ENCODE measurements at regions not wholly inside any gene's neighbourhood (a gene's known extent, or its start where the extent isn't known, plus 50 kb on each side); places are given as distances from the start of the nearest gene placed in this dataset.

DNA sequence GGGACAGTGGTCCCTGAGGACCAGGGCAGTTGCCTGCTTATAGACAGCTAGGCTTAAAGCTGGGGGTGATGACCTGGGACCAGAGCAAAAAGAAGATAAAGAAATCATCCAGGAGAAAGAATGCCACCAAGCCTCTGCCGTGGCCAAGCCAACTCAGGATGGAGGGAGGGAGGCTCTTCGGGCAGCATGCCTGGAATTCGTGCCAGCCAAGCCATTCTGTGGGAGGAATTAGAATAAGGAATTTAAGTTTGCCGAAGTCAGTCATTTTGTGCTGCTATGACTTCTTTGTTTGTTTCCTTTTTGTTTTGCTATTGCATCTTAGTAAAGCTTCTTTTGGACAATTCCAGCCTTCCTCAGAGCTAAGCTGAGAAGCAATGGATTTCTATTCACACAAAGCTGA, 124.1 kb downstream of the EN1 start:
- no peaks in the 10 kb centered on the region for H3K9me3 ChIP-seq (ENCODE audit: control insufficient read depth in 1 of 2, low read length in 2 of 2)

DNA sequence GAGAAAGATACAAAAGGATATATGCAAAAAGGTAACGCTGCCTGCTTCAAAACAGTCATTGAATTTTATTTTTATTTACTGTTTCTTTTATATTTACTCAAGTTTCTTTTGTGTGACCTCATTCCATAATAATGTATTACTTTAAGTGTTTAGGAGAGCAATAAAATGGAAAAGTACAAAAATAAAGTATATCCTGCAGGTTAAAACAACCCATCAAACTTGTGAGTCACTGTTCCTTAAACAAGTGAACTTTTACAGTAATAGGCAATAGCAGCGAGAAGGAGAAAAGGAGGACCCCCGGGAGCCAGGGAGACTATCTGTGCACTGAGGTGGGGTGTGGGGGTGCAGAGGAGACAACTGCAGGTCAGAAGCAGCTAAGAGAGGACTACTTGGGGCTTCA, 124.5 kb downstream of the EN1 start:
- H3K4me3 ChIP-seq (ENCODE audit: low read depth in 1 of 2, low read length in 2 of 2), result no peak overlapping the region
- no peaks in the 10 kb centered on the region for H3K27me3 ChIP-seq (ENCODE audit: control insufficient read depth in 1 of 2, insufficient read depth in 2 of 2, low read length in 2 of 2)
- H3K36me3 ChIP-seq (ENCODE audit: control insufficient read depth in 1 of 2, insufficient read depth in 2 of 2, low read length in 2 of 2), result no peaks in the 10 kb centered on the region
- H3K27ac ChIP-seq (ENCODE audit: low read depth, low read length), result no peak overlapping the region
- no peaks in the 10 kb centered on the region for H3K9me3 ChIP-seq (ENCODE audit: control insufficient read depth in 1 of 2, low read length in 2 of 2)
- no peaks in the 10 kb centered on the region for H3K4me1 ChIP-seq (ENCODE audit: control insufficient read depth in 1 of 2, insufficient read depth in 2 of 2, low read length in 2 of 2)
- H3K9ac ChIP-seq (ENCODE audit: low read depth in 1 of 2, low read length in 2 of 2), result no peak overlapping the region

More for the DNA sequence above, 124.1 kb downstream of the EN1 start:
- Histone ChIP-seq H3K27ac (ENCODE audit: low read depth, low read length) (no peak overlapping the region), H3K4me3 (ENCODE audit: low read depth in 1 of 2, low read length in 2 of 2) (no peak overlapping the region), H3K27me3 (ENCODE audit: control insufficient read depth in 1 of 2, insufficient read depth in 2 of 2, low read length in 2 of 2) (no peaks in the 10 kb centered on the region), H3K4me1 (ENCODE audit: control insufficient read depth in 1 of 2, insufficient read depth in 2 of 2, low read length in 2 of 2) (no peaks in the 10 kb centered on the region), H3K9ac (ENCODE audit: low read depth in 1 of 2, low read length in 2 of 2) (no peak overlapping the region), H3K36me3 (ENCODE audit: control insufficient read depth in 1 of 2, insufficient read depth in 2 of 2, low read length in 2 of 2) (no peaks in the 10 kb centered on the region)

DNA sequence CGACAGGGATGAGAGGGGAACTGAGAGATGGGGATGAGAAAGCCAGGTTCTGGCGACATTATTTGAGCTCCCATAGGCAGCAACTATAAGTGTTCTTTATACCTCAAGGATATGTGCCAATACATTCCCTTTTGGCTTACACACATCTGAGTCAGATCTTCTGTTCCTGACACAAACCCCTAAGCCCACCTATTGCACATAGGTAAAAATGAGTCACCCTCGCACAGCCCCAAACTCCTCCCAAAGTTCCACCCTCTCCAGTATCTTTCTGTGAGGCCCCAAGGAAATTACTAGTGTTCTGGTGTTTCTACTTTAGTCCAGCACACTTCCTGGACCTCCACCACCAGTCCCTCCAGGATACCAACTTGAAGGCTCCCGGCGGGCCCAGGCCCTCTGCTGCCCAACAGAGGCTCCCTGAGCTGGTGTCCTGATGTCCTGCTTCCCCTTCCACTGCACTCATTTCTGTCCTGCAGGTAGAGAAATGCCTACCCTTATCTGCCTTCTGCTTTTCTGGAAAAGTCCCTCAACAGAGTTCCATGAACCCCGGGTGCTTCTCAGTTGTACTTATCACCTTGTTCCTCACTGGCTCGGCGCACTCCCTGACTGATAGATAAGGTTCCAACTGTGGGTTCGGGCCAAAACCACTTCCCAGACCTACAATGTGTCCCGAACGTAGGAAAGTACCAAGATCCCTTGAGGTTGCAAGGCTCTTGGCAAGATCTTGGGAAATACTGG, 125.5 kb downstream of the EN1 start:
- H3K27me3 ChIP-seq (ENCODE audit: control insufficient read depth in 1 of 2, insufficient read depth in 2 of 2, low read length in 2 of 2), result no peaks in the 10 kb centered on the region
- H3K27ac ChIP-seq (ENCODE audit: low read depth, low read length), result no peak overlapping the region
- H3K36me3 ChIP-seq (ENCODE audit: control insufficient read depth in 1 of 2, insufficient read depth in 2 of 2, low read length in 2 of 2), result no peaks in the 10 kb centered on the region
- H3K9ac ChIP-seq (ENCODE audit: low read depth in 1 of 2, low read length in 2 of 2), result no peak overlapping the region
- H3K9me3 ChIP-seq (ENCODE audit: control insufficient read depth in 1 of 2, low read length in 2 of 2), result no peaks in the 10 kb centered on the region
- no peak overlapping the region for H3K4me3 ChIP-seq (ENCODE audit: low read depth in 1 of 2, low read length in 2 of 2)
- H3K4me1 ChIP-seq (ENCODE audit: control insufficient read depth in 1 of 2, insufficient read depth in 2 of 2, low read length in 2 of 2), result no peaks in the 10 kb centered on the region

DNA sequence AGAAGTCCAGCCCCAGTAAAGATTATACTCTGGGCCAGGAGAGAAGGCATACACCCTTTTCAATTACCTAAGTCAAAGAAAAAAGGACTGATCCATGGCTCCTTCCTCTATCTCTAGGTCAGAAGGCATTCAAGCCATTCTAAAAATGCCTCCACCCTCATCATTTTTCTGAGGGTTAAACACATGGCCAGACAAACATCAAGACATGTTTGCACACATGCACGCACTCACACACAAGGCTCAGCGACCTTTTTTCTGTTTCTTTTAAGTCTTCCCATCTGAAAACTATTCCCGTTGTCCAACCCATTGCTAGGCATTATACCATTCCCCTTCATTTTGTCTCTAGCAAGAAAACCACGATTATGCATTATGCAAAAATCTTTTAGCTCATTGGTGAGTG, 126.6 kb downstream of the EN1 start:
- Histone ChIP-seq H3K9ac (ENCODE audit: low read depth in 1 of 2, low read length in 2 of 2) (no peak overlapping the region), H3K9me3 (ENCODE audit: control insufficient read depth in 1 of 2, low read length in 2 of 2) (no peaks in the 10 kb centered on the region), H3K27ac (ENCODE audit: low read depth, low read length) (no peak overlapping the region), H3K27me3 (ENCODE audit: control insufficient read depth in 1 of 2, insufficient read depth in 2 of 2, low read length in 2 of 2) (no peaks in the 10 kb centered on the region), H3K36me3 (ENCODE audit: control insufficient read depth in 1 of 2, insufficient read depth in 2 of 2, low read length in 2 of 2) (no peaks in the 10 kb centered on the region), H3K4me3 (ENCODE audit: low read depth in 1 of 2, low read length in 2 of 2) (no peak overlapping the region), H3K4me1 (ENCODE audit: control insufficient read depth in 1 of 2, insufficient read depth in 2 of 2, low read length in 2 of 2) (no peaks in the 10 kb centered on the region)

DNA sequence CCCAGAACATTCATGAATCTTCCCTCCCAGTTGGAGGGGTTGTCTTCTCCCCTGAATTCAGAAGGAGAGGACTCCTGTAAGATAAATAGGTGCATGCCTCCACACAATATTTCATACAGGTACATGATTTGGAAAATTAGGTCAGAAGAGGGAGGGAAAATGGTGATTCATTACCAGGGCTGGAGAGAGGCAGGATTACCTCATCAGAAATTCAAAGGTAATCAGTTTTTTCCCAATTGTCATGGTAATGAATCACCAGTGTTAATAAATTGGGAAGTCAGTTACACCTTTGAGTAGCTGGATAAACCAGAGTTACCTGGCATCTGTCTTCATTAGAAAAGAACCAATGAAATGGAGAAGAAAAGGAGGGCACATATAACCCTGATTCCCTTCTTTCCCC, 128.5 kb downstream of the EN1 start:
- no peak overlapping the region for H3K27ac ChIP-seq (ENCODE audit: low read depth, low read length)

DNA sequence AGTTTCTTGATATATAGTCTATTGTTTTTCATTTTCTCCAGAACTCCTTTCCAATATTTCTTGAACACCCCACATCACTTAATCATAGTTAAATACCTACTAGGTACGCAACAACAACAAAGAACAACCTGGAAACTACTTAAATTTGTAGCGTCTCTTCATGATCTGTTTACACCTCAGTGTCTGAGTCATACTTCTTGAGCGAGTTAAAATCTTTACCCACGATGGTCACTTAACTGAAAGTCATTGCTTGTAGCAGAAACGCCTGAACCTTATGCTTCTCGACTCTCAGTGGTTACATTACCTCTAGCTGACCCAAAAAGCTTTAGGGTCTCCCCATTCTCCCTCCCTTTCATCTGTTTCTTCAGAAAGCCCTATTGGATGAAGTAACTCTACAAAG, 131.3 kb downstream of the EN1 start:
- no peaks in the 10 kb centered on the region for H3K27me3 ChIP-seq (ENCODE audit: control insufficient read depth in 1 of 2, insufficient read depth in 2 of 2, low read length in 2 of 2)
- H3K4me3 ChIP-seq (ENCODE audit: low read depth in 1 of 2, low read length in 2 of 2), result no peak overlapping the region
- no peaks in the 10 kb centered on the region for H3K4me1 ChIP-seq (ENCODE audit: control insufficient read depth in 1 of 2, insufficient read depth in 2 of 2, low read length in 2 of 2)
- no peak overlapping the region for H3K27ac ChIP-seq (ENCODE audit: low read depth, low read length)
- no peak overlapping the region for H3K9ac ChIP-seq (ENCODE audit: low read depth in 1 of 2, low read length in 2 of 2)
- no peaks in the 10 kb centered on the region for H3K36me3 ChIP-seq (ENCODE audit: control insufficient read depth in 1 of 2, insufficient read depth in 2 of 2, low read length in 2 of 2)
- H3K9me3 ChIP-seq (ENCODE audit: control insufficient read depth in 1 of 2, low read length in 2 of 2), result no peaks in the 10 kb centered on the region

More for the DNA sequence above, 128.5 kb downstream of the EN1 start:
- Histone ChIP-seq H3K4me3 (ENCODE audit: low read depth in 1 of 2, low read length in 2 of 2) (no peak overlapping the region), H3K4me1 (ENCODE audit: control insufficient read depth in 1 of 2, insufficient read depth in 2 of 2, low read length in 2 of 2) (no peaks in the 10 kb centered on the region), H3K9me3 (ENCODE audit: control insufficient read depth in 1 of 2, low read length in 2 of 2) (no peaks in the 10 kb centered on the region), H3K36me3 (ENCODE audit: control insufficient read depth in 1 of 2, insufficient read depth in 2 of 2, low read length in 2 of 2) (no peaks in the 10 kb centered on the region), H3K9ac (ENCODE audit: low read depth in 1 of 2, low read length in 2 of 2) (no peak overlapping the region), H3K27me3 (ENCODE audit: control insufficient read depth in 1 of 2, insufficient read depth in 2 of 2, low read length in 2 of 2) (no peaks in the 10 kb centered on the region)

DNA sequence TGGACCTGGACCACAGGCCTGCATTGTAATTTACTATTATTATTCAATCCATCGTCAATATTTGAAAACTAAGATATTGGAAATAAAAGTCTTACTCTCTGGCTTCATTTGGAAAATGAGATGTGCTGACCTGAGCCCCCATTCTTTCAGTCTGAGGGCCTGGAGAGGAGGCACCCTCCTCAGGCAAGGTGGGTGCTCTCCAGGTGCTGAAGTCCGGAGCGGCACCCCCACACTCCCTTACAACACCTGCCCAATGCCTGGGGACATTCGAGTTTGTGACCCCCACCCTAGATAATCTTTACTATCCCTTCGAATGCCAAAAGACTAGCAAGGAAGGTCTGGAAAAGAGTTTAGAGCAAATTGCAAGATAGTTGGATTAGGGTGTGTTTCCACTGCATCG, 133.3 kb downstream of the EN1 start:
- Histone ChIP-seq H3K9me3 (ENCODE audit: control insufficient read depth in 1 of 2, low read length in 2 of 2) (no peaks in the 10 kb centered on the region), H3K27ac (ENCODE audit: low read depth, low read length) (no peak overlapping the region), H3K4me1 (ENCODE audit: control insufficient read depth in 1 of 2, insufficient read depth in 2 of 2, low read length in 2 of 2) (no peaks in the 10 kb centered on the region), H3K9ac (ENCODE audit: low read depth in 1 of 2, low read length in 2 of 2) (no peak overlapping the region), H3K4me3 (ENCODE audit: low read depth in 1 of 2, low read length in 2 of 2) (no peak overlapping the region), H3K36me3 (ENCODE audit: control insufficient read depth in 1 of 2, insufficient read depth in 2 of 2, low read length in 2 of 2) (no peaks in the 10 kb centered on the region), H3K27me3 (ENCODE audit: control insufficient read depth in 1 of 2, insufficient read depth in 2 of 2, low read length in 2 of 2) (no peaks in the 10 kb centered on the region)

DNA sequence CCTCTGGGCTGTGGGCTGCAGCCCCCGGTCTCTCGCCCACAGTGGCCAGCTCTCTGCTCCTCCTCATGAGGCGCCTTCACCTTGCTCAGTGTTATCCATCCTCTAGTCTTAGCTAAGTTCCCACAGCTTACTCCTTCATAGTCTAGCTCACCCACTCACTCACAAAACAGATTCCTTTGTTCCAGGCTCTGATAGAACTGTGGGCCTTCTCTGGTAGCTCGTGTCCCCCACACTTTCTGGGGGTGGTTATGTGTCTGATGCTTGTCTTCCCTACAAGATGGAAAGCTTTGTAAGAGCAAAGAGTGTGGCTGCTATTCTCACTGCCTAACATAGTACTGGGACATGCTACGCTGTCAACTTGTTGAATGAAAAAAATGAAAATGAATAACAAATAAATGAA, 135.8 kb downstream of the EN1 start:
- Histone ChIP-seq H3K9me3 (ENCODE audit: control insufficient read depth in 1 of 2, low read length in 2 of 2) (no peaks in the 10 kb centered on the region), H3K4me3 (ENCODE audit: low read depth in 1 of 2, low read length in 2 of 2) (no peak overlapping the region), H3K36me3 (ENCODE audit: control insufficient read depth in 1 of 2, insufficient read depth in 2 of 2, low read length in 2 of 2) (no peaks in the 10 kb centered on the region), H3K4me1 (ENCODE audit: control insufficient read depth in 1 of 2, insufficient read depth in 2 of 2, low read length in 2 of 2) (no peaks in the 10 kb centered on the region), H3K27ac (ENCODE audit: low read depth, low read length) (no peak overlapping the region), H3K9ac (ENCODE audit: low read depth in 1 of 2, low read length in 2 of 2) (no peak overlapping the region), H3K27me3 (ENCODE audit: control insufficient read depth in 1 of 2, insufficient read depth in 2 of 2, low read length in 2 of 2) (no peaks in the 10 kb centered on the region)

DNA sequence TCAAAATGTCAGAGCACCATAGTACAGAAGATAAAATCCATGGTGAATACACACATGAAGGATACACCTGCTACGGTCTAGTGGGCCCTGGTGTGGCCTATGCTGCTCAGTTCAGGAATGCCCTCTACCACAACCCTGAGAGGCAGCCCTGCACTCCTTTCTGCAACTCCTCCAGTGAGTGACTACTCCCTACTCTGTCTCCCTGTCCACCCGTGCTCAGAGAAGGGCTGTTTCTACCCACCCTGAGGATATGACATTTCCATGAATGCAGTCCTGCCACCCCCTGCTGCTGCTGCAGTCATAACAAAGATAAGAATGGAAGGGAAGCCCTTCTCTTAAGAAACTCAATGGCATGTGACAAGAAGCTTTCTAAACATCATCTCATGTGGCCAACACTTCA, 137.0 kb downstream of the EN1 start:
- Histone ChIP-seq H3K4me3 (ENCODE audit: low read depth in 1 of 2, low read length in 2 of 2) (no peak overlapping the region), H3K9me3 (ENCODE audit: control insufficient read depth in 1 of 2, low read length in 2 of 2) (no peaks in the 10 kb centered on the region), H3K27me3 (ENCODE audit: control insufficient read depth in 1 of 2, insufficient read depth in 2 of 2, low read length in 2 of 2) (no peaks in the 10 kb centered on the region), H3K36me3 (ENCODE audit: control insufficient read depth in 1 of 2, insufficient read depth in 2 of 2, low read length in 2 of 2) (no peaks in the 10 kb centered on the region), H3K4me1 (ENCODE audit: control insufficient read depth in 1 of 2, insufficient read depth in 2 of 2, low read length in 2 of 2) (no peaks in the 10 kb centered on the region), H3K27ac (ENCODE audit: low read depth, low read length) (no peak overlapping the region), H3K9ac (ENCODE audit: low read depth in 1 of 2, low read length in 2 of 2) (no peak overlapping the region)

DNA sequence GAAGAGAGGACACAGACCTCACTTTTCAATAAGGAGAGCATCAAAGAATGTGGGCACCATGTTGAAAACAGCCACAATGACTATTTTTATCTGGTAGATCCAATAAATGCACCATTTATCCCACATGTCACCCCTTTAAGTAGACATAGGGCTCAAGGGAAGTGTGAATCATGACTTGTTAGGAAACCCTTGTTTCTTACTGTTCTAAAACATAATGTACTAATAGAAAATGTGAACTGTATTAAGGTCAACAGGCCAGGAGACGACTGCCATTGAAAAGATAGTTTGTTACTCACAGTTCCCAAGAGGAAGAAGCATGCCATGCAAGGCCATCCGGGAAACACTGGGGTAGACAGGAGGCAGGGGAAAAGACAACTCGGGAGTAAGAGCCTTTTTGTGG, 137.7 kb downstream of the EN1 start:
- Histone ChIP-seq H3K4me3 (ENCODE audit: low read depth in 1 of 2, low read length in 2 of 2) (no peak overlapping the region), H3K27me3 (ENCODE audit: control insufficient read depth in 1 of 2, insufficient read depth in 2 of 2, low read length in 2 of 2) (no peaks in the 10 kb centered on the region), H3K9me3 (ENCODE audit: control insufficient read depth in 1 of 2, low read length in 2 of 2) (no peaks in the 10 kb centered on the region), H3K27ac (ENCODE audit: low read depth, low read length) (no peak overlapping the region), H3K36me3 (ENCODE audit: control insufficient read depth in 1 of 2, insufficient read depth in 2 of 2, low read length in 2 of 2) (no peaks in the 10 kb centered on the region), H3K9ac (ENCODE audit: low read depth in 1 of 2, low read length in 2 of 2) (no peak overlapping the region), H3K4me1 (ENCODE audit: control insufficient read depth in 1 of 2, insufficient read depth in 2 of 2, low read length in 2 of 2) (no peaks in the 10 kb centered on the region)

DNA sequence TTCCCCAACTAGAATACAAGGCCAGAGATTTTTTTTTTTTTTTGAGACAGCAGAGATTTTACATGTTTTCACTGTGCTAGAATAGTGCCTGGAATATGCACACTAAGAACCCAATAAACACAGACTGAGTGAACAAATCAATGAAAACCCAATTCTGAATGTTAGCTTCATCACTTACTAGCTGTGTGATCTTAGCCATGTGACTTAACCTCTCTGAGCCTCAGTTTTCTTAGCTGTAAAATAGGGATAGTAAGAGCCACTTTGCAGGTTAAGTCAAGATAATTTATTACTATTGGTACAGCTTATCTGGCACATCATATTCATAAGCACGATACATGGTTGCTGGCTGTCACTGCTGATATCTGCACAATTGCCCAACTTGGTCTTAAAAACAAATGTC, 140.6 kb downstream of the EN1 start:
- Histone ChIP-seq H3K4me3 (ENCODE audit: low read depth in 1 of 2, low read length in 2 of 2) (no peak overlapping the region), H3K9me3 (ENCODE audit: control insufficient read depth in 1 of 2, low read length in 2 of 2) (no peaks in the 10 kb centered on the region), H3K36me3 (ENCODE audit: control insufficient read depth in 1 of 2, insufficient read depth in 2 of 2, low read length in 2 of 2) (no peaks in the 10 kb centered on the region), H3K27ac (ENCODE audit: low read depth, low read length) (no peak overlapping the region), H3K4me1 (ENCODE audit: control insufficient read depth in 1 of 2, insufficient read depth in 2 of 2, low read length in 2 of 2) (no peaks in the 10 kb centered on the region), H3K27me3 (ENCODE audit: control insufficient read depth in 1 of 2, insufficient read depth in 2 of 2, low read length in 2 of 2) (no peaks in the 10 kb centered on the region), H3K9ac (ENCODE audit: low read depth in 1 of 2, low read length in 2 of 2) (no peak overlapping the region)
